A204.1 (cell line): ENCODE measurements at regions not wholly inside any gene's neighbourhood (a gene's known extent, or its start where the extent isn't known, plus 50 kb on each side); places are given as distances from the start of the nearest gene placed in this dataset.
"Not testable (repeated sequence)": the region's sequence is repeated elsewhere in the genome, so short reads cannot be mapped to it uniquely, and the experiment has no call there.

ENCODE experiments used
- FAIRE-seq: peaks from 2 replicates; lab custom pipeline; 2012; peaks lifted over from hg19 to GRCh38; lab: Jason Lieb, UNC

- not testable (repeated sequence) for FAIRE-seq
These were observed 152.0 kb upstream of the PCDH11X start for GRCh38 chrX:91627194-91627593.

GRCh38 chrX:91639230-91639629 lies 139.9 kb upstream of the PCDH11X start:
- peak; percentile 99 for FAIRE-seq
